SK-N-SH (cell line): ENCODE measurements at regions not wholly inside any gene's neighbourhood (a gene's known extent, or its start where the extent isn't known, plus 50 kb on each side); places are given as distances from the start of the nearest gene placed in this dataset.

Source experiments
- CTCF ChIP-seq: fragments of 200-600 bp; sonication (generic); IDR thresholded peaks from 2 replicates; pipeline ENCODE4 v1.6.1; 2017; ENCODE audit warnings: antibody characterized with exemption, mild to moderate bottlenecking, moderate library complexity
- EP300 ChIP-seq, 2 experiments: IDR thresholded peaks; 2 replicates each; pipeline versions ENCODE4 v1.4.0 to v1.6.1; 2012; ENCODE audit warnings: borderline replicate concordance in 1 of 2, low read depth in 1 of 2, low read length in 1 of 2
- EZH2phosphoT487 ChIP-seq: fragments of 200-600 bp; sonication (generic); IDR thresholded peaks from 2 replicates; pipeline ENCODE4 v1.6.1; 2017; ENCODE audit warnings: low read depth, mixed run types, mild to moderate bottlenecking, antibody characterized with exemption, moderate library complexity, borderline replicate concordance
- POLR2AphosphoS5 ChIP-seq: IDR thresholded peaks from 2 replicates; pipeline ENCODE4 v1.6.1; 2012; ENCODE audit warnings: low read depth, low read length
- RCOR1 ChIP-seq: fragments of 150-350 bp; IDR thresholded peaks from 2 replicates; pipeline ENCODE4 v1.6.1; 2017; ENCODE audit warnings: antibody characterized with exemption, low read length
- RFX5 ChIP-seq: IDR thresholded peaks from 2 replicates; pipeline ENCODE4 v1.6.1; 2012; ENCODE audit warnings: mild to moderate bottlenecking, improper control_type of control experiment, low read length
- SMC3 ChIP-seq: IDR thresholded peaks from 2 replicates; pipeline ENCODE4 v1.6.1; 2012; ENCODE audit warnings: low read depth, low read length, improper control_type of control experiment
- TAF1 ChIP-seq: IDR thresholded peaks from 2 replicates; pipeline ENCODE4 v1.6.1; 2012; ENCODE audit warnings: low read depth, mild to moderate bottlenecking, low read length, moderate library complexity, borderline replicate concordance
- TEAD4 ChIP-seq: IDR thresholded peaks from 2 replicates; pipeline ENCODE4 v1.4.0; 2012; ENCODE audit warnings: mild to moderate bottlenecking, borderline replicate concordance; ENCODE audit not compliant: insufficient read depth
- USF2 ChIP-seq: fragments of 150-350 bp; IDR thresholded peaks from 2 replicates; pipeline ENCODE4 v1.6.1; 2017; ENCODE audit warnings: antibody characterized with exemption, low read length, low read depth, borderline replicate concordance
- YY1 ChIP-seq: IDR thresholded peaks from 2 replicates; pipeline ENCODE4 v1.4.0; 2012; ENCODE audit warnings: low read depth, mild to moderate bottlenecking

- TF ChIP-seq EP300 (IDR thresholded peaks at IDR 0.05; ENCODE audit: borderline replicate concordance in 1 of 2, low read depth in 1 of 2, low read length in 1 of 2) (no peak), CTCF (no peak), SMC3 (no peak), RCOR1 (no peak), RFX5 (no peak), TAF1 (no peak), TEAD4 (no peak), EZH2phosphoT487 (no peak), POLR2AphosphoS5 (no peak), USF2 (no peak), YY1 (no peak)
Observed at GRCh38 chr7:12985752-12986151, 298.3 kb downstream of the ARL4A start.
